Naive thymus-derived CD4-positive, alpha-beta T cell (primary cell): ENCODE measurements at regions not wholly inside any gene's neighbourhood (a gene's known extent, or its start where the extent isn't known, plus 50 kb on each side); places are given as distances from the start of the nearest gene placed in this dataset.

ENCODE experiments used
- ATAC-seq: fragments of 150-1000 bp; cut with Tn5 transposase; 2 replicates; pipeline ENCODE4 v1.10.0; 2021; ENCODE audit warnings: mild to moderate bottlenecking, moderate library complexity
- CTCF ChIA-PET: fragments of 350-600 bp; sonication (Branson Sonifier 250); formaldehyde crosslinking; loops from one replicate; lab custom pipeline; 2021; ENCODE audit warnings: antibody characterized with exemption; lab: Charles Lee
- POLR2A ChIA-PET: fragments of 350-600 bp; sonication (Branson Sonifier 250); formaldehyde crosslinking; loops from one replicate; lab custom pipeline; 2021; ENCODE audit warnings: antibody characterized with exemption, inconsistent platforms; lab: Charles Lee
- DNase-seq, 9 donors: peaks; one replicate each; pipeline versions ENCODE4 v3.0.0 to v3.0.0-alpha.2; 2020 to 2022; ENCODE audit warnings: mixed read lengths in 1 of 9
- H3K27ac ChIP-seq: one replicate; pipeline ENCODE4 v1.7.0; 2013; ENCODE audit warnings: mild to moderate bottlenecking, low read depth, low read length, moderate library complexity
- H3K27me3 ChIP-seq, 2 donors: one replicate each; pipeline ENCODE4 v1.7.0; 2013; ENCODE audit warnings: low read length in 2 of 2, mild to moderate bottlenecking in 2 of 2, moderate library complexity in 2 of 2; ENCODE audit not compliant: control insufficient read depth in 2 of 2, insufficient read depth in 2 of 2
- H3K36me3 ChIP-seq, 3 experiments: 1 replicate in 2 of 3; 2 replicates in 1 of 3; pipeline ENCODE4 v1.7.0; 2013; ENCODE audit warnings: low read length in 3 of 3, mild to moderate bottlenecking in 3 of 3, moderate library complexity in 1 of 3; ENCODE audit not compliant: insufficient read depth in 3 of 3, control insufficient read depth in 2 of 3
- H3K4me1 ChIP-seq, 2 donors: one replicate each; pipeline ENCODE4 v1.7.0; 2013; ENCODE audit warnings: low read length in 2 of 2, mild to moderate bottlenecking in 2 of 2, moderate library complexity in 1 of 2; ENCODE audit not compliant: control insufficient read depth in 2 of 2, insufficient read depth in 2 of 2
- H3K4me3 ChIP-seq: 2 replicates; pipeline ENCODE4 v1.7.0; 2013; ENCODE audit warnings: mild to moderate bottlenecking, low read length
- H3K9me3 ChIP-seq, 3 experiments: 1 replicate in 2 of 3; 2 replicates in 1 of 3; pipeline ENCODE4 v1.7.0; 2013; ENCODE audit warnings: low read length in 3 of 3; ENCODE audit not compliant: control insufficient read depth in 2 of 3
- H3K27ac Mint-ChIP-seq, 9 donors: one replicate each; pipeline ENCODE4 v1.8.0; 2020 to 2022; ENCODE audit warnings: mixed read lengths in 9 of 9, mild to moderate bottlenecking in 8 of 9, moderate library complexity in 5 of 9, inconsistent platforms in 2 of 9
- H3K27me3 Mint-ChIP-seq, 5 donors: one replicate each; pipeline ENCODE4 v1.8.0; 2021 to 2022; ENCODE audit warnings: mixed read lengths in 5 of 5, mild to moderate bottlenecking in 1 of 5
- H3K36me3 Mint-ChIP-seq, 5 donors: one replicate each; pipeline ENCODE4 v1.8.0; 2020 to 2022; ENCODE audit warnings: mixed read lengths in 5 of 5, mild to moderate bottlenecking in 3 of 5, inconsistent platforms in 1 of 5
- H3K4me1 Mint-ChIP-seq, 7 donors: one replicate each; pipeline ENCODE4 v1.8.0; 2020 to 2022; ENCODE audit warnings: mixed read lengths in 7 of 7, mild to moderate bottlenecking in 3 of 7, inconsistent platforms in 1 of 7
- H3K4me3 Mint-ChIP-seq, 10 donors: one replicate each; pipeline ENCODE4 v1.8.0; 2020 to 2022; ENCODE audit warnings: mild to moderate bottlenecking in 10 of 10, mixed read lengths in 10 of 10, moderate library complexity in 6 of 10, inconsistent platforms in 2 of 10
- H3K9me3 Mint-ChIP-seq, 11 donors: one replicate each; pipeline ENCODE4 v1.8.0; 2020 to 2022; ENCODE audit warnings: mixed read lengths in 11 of 11, mild to moderate bottlenecking in 4 of 11, inconsistent platforms in 1 of 11, moderate library complexity in 1 of 11
- intact Hi-C, 2 donors: fragments of 100-400 bp; cut with micrococcal nuclease; formaldehyde crosslinking; loops; one replicate each; pipeline ENCODE4 v1.15.1; 2023

- ATAC-seq (no peak), DNase-seq (no peak)
- H3K27me3 ChIP-seq, result no peaks in the 10 kb centered on the region
- H3K27ac Mint-ChIP-seq, result no peak overlapping the region
- H3K36me3 ChIP-seq, result no peaks in the 10 kb centered on the region
- peaks cover 0 to 31% (median 11%) of the 10 kb centered on the region in 11 donors for H3K9me3 Mint-ChIP-seq
- intact Hi-C loops, result no loop called here
- ChIA-PET POLR2A (no interaction called here), CTCF (no interaction called here)
- H3K4me3 Mint-ChIP-seq, result no peak overlapping the region
- H3K36me3 Mint-ChIP-seq, result no peaks in the 10 kb centered on the region
- H3K27me3 Mint-ChIP-seq, result peaks cover 11 to 32% (median 21%) of the 10 kb centered on the region in 5 donors
- H3K4me1 Mint-ChIP-seq, result peaks cover 0 to 3% (median 0%) of the 10 kb centered on the region in 7 donors
- no peaks in the 10 kb centered on the region for H3K4me1 ChIP-seq
- no peaks in the 10 kb centered on the region for H3K9me3 ChIP-seq
- H3K4me3 ChIP-seq, result no peak overlapping the region
- H3K27ac ChIP-seq, result no peak overlapping the region
Observed at GRCh38 chr14:101010835-101011234, 107.3 kb upstream of the RTL1 start.

- peaks cover 5 to 41% (median 28%) of the 10 kb centered on the region in 5 donors for H3K27me3 Mint-ChIP-seq
Observed at GRCh38 chr14:101017209-101017608, 113.7 kb upstream of the RTL1 start.

GRCh38 chr14:101017806-101018560 lies 114.5 kb upstream of the RTL1 start:
- Mint-ChIP-seq H3K27ac (no peak overlapping the region), H3K9me3 (peaks cover 0 to 15% (median 4%) of the 10 kb centered on the region in 11 donors), H3K36me3 (no peaks in the 10 kb centered on the region), H3K4me3 (no peak overlapping the region), H3K4me1 (no peaks in the 10 kb centered on the region), H3K27me3 (peaks cover 0 to 43% (median 32%) of the 10 kb centered on the region in 5 donors)
- intact Hi-C loops, result no loop called here
- CTCF ChIA-PET, result interaction anchor here (0.6 kb wide), 1 partner anchor 1318 kb away, joined by 4 read pairs; no protein-coding TSS in a partner anchor
- ATAC-seq (no peak), DNase-seq (peak in 1 of 9 donors; percentile 4)
- H3K4me3 ChIP-seq, result no peak overlapping the region
- no peak overlapping the region for H3K27ac ChIP-seq
- no peaks in the 10 kb centered on the region for H3K4me1 ChIP-seq
- POLR2A ChIA-PET, result no interaction called here
- H3K27me3 ChIP-seq, result no peaks in the 10 kb centered on the region
- no peaks in the 10 kb centered on the region for H3K9me3 ChIP-seq
- H3K36me3 ChIP-seq, result no peaks in the 10 kb centered on the region

More at GRCh38 chr14:101017209-101017608, 113.7 kb upstream of the RTL1 start:
- intact Hi-C loops, result no loop called here
- POLR2A ChIA-PET, result no interaction called here
- Histone ChIP-seq H3K9me3 (no peaks in the 10 kb centered on the region), H3K27ac (no peak overlapping the region), H3K4me1 (no peaks in the 10 kb centered on the region), H3K4me3 (no peak overlapping the region), H3K36me3 (no peaks in the 10 kb centered on the region), H3K27me3 (no peaks in the 10 kb centered on the region)
- no peak overlapping the region for H3K27ac Mint-ChIP-seq
- ATAC-seq, result no peak
- no peak overlapping the region for H3K4me3 Mint-ChIP-seq
- H3K4me1 Mint-ChIP-seq, result no peaks in the 10 kb centered on the region
- CTCF ChIA-PET, result no interaction called here
- H3K36me3 Mint-ChIP-seq, result no peaks in the 10 kb centered on the region
- DNase-seq, result no peak
- H3K9me3 Mint-ChIP-seq, result peaks cover 0 to 22% (median 6%) of the 10 kb centered on the region in 11 donors

DNA sequence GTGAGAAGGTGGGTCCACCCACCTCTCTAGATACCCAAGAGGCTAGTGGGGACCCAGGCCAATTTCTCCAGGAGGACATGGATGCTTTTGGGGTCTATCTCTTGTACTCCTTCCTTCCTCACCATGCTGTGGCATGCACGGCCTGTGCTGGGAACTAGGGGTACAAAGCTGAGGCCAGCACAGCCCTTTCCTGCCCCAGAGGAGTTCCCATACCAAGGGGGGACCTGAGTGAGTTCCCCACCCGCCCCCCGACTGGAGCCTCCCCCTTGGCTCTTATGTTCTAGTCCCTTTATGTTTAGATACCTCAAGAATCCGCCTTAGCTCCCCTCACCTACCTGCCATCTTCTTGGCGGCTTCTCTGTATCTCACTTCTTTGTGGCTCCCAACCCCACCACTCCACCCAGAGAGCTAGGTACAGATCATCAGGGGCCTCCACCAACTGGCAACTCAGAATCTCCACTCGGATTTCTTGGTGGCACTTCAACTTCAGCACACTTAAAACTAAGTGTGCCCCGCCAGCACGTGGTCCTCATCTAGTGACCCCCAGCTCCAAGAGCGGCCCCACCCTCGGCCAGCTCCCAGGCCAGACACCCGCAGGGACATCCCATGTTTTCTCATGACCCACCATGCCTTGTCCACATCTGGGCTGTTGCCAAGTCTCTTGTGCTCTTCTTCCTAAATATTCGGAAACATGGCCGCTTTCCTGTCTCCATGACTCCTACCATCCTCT lies 115.2 kb upstream of the RTL1 start:
- Mint-ChIP-seq H3K4me1 (no peaks in the 10 kb centered on the region), H3K9me3 (peaks cover 0 to 13% (median 2%) of the 10 kb centered on the region in 11 donors), H3K27me3 (peaks cover 0 to 43% (median 32%) of the 10 kb centered on the region in 5 donors), H3K36me3 (no peaks in the 10 kb centered on the region), H3K4me3 (no peak overlapping the region), H3K27ac (no peak overlapping the region)
- Histone ChIP-seq H3K36me3 (no peaks in the 10 kb centered on the region), H3K9me3 (no peaks in the 10 kb centered on the region), H3K27me3 (no peaks in the 10 kb centered on the region), H3K4me1 (no peaks in the 10 kb centered on the region), H3K27ac (no peak overlapping the region), H3K4me3 (no peak overlapping the region)
- intact Hi-C loops, result no loop called here
- ChIA-PET POLR2A (no interaction called here), CTCF (no interaction called here)
- no peak for ATAC-seq
- DNase-seq, result peak in 1 of 9 donors; percentile 3

GRCh38 chr14:101019541-101019940 lies 116.0 kb upstream of the RTL1 start:
- H3K9me3 Mint-ChIP-seq, result peaks cover 0 to 13% (median 0%) of the 10 kb centered on the region in 11 donors
- no peak for DNase-seq

DNA sequence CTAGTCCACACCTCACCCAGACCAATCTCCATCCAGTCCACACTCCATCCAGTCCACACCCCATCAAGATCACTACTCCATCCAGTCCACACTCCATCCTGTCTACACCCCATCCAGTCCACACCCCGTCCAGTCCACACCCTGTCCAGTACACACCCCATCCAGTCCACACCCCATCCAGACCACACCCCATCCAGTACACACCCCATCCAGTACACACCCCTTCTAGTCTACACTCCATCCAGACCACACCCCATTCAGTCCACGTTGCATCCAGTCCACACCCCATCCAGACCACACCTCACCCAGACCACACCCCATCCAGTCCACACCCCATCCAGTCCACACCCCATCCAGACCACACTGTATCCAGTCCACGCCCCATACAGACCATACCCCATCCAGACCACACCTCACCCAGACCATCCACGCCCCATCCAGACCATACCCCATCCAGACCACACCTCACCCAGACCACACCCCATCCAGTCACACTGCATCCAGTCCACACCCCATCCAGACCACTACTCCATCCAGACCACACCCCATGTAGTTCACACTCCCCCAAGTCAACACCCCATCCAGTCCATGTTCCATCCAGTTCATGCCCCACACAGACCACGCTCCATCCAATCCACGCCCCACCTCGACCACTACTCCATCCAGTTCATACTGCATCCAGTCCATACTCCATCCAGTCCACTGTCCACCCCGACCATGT lies 116.6 kb upstream of the RTL1 start:
- Histone ChIP-seq H3K27me3 (no peaks in the 10 kb centered on the region), H3K36me3 (no peaks in the 10 kb centered on the region), H3K4me3 (no peak overlapping the region), H3K27ac (no peak overlapping the region), H3K9me3 (no peaks in the 10 kb centered on the region), H3K4me1 (no peaks in the 10 kb centered on the region)
- ChIA-PET CTCF (no interaction called here), POLR2A (no interaction called here)
- Mint-ChIP-seq H3K27ac (no peak overlapping the region), H3K36me3 (no peaks in the 10 kb centered on the region), H3K4me1 (no peaks in the 10 kb centered on the region), H3K27me3 (peaks cover 0 to 46% (median 41%) of the 10 kb centered on the region in 5 donors), H3K4me3 (no peak overlapping the region), H3K9me3 (peaks cover 0 to 13% (median 0%) of the 10 kb centered on the region in 11 donors)
- DNase-seq (peak in 1 of 9 donors; percentile 8), ATAC-seq (peak; percentile 20)
- intact Hi-C loops, result no loop called here

More at GRCh38 chr14:101019541-101019940, 116.0 kb upstream of the RTL1 start:
- Histone ChIP-seq H3K4me3 (no peak overlapping the region), H3K4me1 (no peaks in the 10 kb centered on the region), H3K27me3 (no peaks in the 10 kb centered on the region), H3K27ac (no peak overlapping the region), H3K9me3 (no peaks in the 10 kb centered on the region), H3K36me3 (no peaks in the 10 kb centered on the region)
- no peaks in the 10 kb centered on the region for H3K4me1 Mint-ChIP-seq
- peak overlapping the region in 1 of 9 donors; percentile 22 for H3K27ac Mint-ChIP-seq
- peaks cover 0 to 43% (median 37%) of the 10 kb centered on the region in 5 donors for H3K27me3 Mint-ChIP-seq
- H3K36me3 Mint-ChIP-seq, result no peaks in the 10 kb centered on the region
- intact Hi-C loops, result no loop called here
- ChIA-PET POLR2A (no interaction called here), CTCF (no interaction called here)
- peak; percentile 24 for ATAC-seq
- H3K4me3 Mint-ChIP-seq, result no peak overlapping the region
